Suprapubic skin (tissue), 4 donors: ENCODE measurements at regions not wholly inside any gene's neighbourhood (a gene's known extent, or its start where the extent isn't known, plus 50 kb on each side); places are given as distances from the start of the nearest gene placed in this dataset.

Experiments
- CTCF ChIP-seq, 2 donors: fragments of 200-600 bp in 1 of 2; fragments of 450-650 bp in 1 of 2; sonication (generic) in 1 of 2; IDR thresholded peaks; one replicate each; pipeline ENCODE4 v1.5.1; 2016 to 2019; ENCODE audit warnings: antibody characterized with exemption in 2 of 2, mild to moderate bottlenecking in 1 of 2, moderate library complexity in 1 of 2
- EP300 ChIP-seq: sonication (generic); formaldehyde crosslinking; IDR thresholded peaks from one replicate; pipeline ENCODE4 v1.6.1; 2017; ENCODE audit warnings: antibody characterized with exemption
- POLR2A ChIP-seq, 2 donors: fragments of 450-650 bp; IDR thresholded peaks; one replicate each; pipeline ENCODE4 v1.6.1; 2017; ENCODE audit warnings: antibody characterized with exemption in 2 of 2, mild to moderate bottlenecking in 2 of 2, moderate library complexity in 2 of 2
- POLR2AphosphoS5 ChIP-seq, 3 donors: sonication (generic); formaldehyde crosslinking; IDR thresholded peaks; one replicate each; pipeline ENCODE4 v1.6.1; 2017; ENCODE audit warnings: antibody characterized with exemption in 3 of 3

GRCh38 chr3:82085356-82085755, 323.9 kb upstream of the GBE1 start:
- TF ChIP-seq CTCF (IDR thresholded peaks at IDR 0.05) (no peak), POLR2A (IDR thresholded peaks at IDR 0.05) (no peak), POLR2AphosphoS5 (IDR thresholded peaks at IDR 0.05) (no peak), EP300 (no peak)
